ENCODE measurements at regions not wholly inside any gene's neighbourhood (a gene's known extent, or its start where the extent isn't known, plus 50 kb on each side); places are given as distances from the start of the nearest gene placed in this dataset.
"Not testable (repeated sequence)": the region's sequence is repeated elsewhere in the genome, so short reads cannot be mapped to it uniquely, and the experiment has no call there.

DNA sequence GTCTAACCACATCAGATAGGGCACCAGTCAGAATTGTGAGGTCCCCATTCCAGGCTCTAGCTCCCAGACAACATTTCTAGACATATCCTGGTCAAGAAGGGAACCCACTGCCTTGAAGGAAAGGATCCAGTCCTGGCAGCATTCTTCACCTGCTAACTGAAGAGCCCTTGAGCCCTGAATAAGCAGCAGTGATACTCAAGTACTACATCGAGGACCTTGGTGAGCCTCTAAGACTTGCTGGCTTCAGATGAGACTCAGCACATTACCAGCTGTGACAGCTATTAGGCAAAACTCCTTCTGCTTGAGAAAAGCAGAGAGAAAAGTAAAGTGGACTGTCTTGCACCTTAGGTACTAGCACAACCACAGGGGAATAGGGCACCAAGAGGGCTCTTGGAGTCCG lies 205.8 kb upstream of the F9 start:
- H3K9me3 ChIP-seq: peaks cover 0 to 11% (median 0%) of the 10 kb centered on the region in 11 donors
- 92 to 93% methylated on average over 2 of the region's 2 CpGs for WGBS, 2 donors
- no peak overlapping the region for H3K4me3 ChIP-seq
- intact Hi-C loops (cut with DNase I): no loop called here
- H3K36me3 ChIP-seq: no peaks in the 10 kb centered on the region
- no peak for ATAC-seq
- H3K27ac ChIP-seq: no peak overlapping the region
- TF ChIP-seq, protein P1, sequence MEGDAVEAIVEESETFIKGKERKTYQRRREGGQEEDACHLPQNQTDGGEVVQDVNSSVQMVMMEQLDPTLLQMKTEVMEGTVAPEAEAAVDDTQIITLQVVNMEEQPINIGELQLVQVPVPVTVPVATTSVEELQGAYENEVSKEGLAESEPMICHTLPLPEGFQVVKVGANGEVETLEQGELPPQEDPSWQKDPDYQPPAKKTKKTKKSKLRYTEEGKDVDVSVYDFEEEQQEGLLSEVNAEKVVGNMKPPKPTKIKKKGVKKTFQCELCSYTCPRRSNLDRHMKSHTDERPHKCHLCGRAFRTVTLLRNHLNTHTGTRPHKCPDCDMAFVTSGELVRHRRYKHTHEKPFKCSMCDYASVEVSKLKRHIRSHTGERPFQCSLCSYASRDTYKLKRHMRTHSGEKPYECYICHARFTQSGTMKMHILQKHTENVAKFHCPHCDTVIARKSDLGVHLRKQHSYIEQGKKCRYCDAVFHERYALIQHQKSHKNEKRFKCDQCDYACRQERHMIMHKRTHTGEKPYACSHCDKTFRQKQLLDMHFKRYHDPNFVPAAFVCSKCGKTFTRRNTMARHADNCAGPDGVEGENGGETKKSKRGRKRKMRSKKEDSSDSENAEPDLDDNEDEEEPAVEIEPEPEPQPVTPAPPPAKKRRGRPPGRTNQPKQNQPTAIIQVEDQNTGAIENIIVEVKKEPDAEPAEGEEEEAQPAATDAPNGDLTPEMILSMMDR (IDR thresholded peaks at IDR 0.05): no peak
- H3K4me1 ChIP-seq: no peaks in the 10 kb centered on the region
- peaks cover 0 to 3% (median 0%) of the 10 kb centered on the region in 7 donors for H3K27me3 ChIP-seq
- DNase-seq: no peak

DNA sequence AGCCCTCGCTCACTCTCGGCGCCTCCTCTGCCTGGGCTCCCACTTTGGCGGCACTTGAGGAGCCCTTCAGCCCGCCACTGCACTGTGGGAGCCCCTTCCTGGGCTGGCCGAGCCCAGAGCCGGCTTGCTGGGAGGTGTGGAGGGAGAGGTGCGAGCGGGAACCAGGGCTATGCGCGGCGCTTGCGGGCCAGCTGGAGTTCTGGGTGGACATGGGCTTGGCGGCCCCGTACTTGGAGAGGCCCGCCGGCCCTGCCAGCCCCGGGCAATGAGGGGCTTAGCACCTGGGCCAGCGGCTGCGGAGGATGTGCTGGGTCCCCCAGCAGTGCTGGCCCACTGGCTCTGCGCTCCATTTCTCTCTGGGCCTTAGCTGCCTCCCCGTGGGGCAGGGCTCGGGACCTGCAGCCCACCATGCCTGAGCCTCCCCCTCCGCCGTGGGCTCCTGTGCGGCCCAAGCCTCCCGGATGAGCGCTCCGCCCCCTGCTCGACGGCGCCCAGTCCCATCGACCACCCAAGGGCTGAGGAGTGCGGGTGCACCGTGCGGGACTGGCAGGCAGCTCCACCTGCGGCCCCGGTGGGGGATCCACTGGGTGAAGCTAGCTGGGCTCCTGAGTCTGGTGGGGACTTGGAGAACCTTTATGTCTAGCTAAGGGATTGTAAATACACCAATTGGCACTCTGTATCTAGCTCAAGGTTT lies 209.7 kb upstream of the F9 start:
- H3K27ac ChIP-seq; intact Hi-C loops (cut with DNase I); H3K27me3 ChIP-seq; DNase-seq; ATAC-seq; H3K36me3 ChIP-seq; H3K9me3 ChIP-seq; H3K4me1 ChIP-seq; H3K4me3 ChIP-seq: not testable (repeated sequence)
- WGBS, 2 donors: 96 to 99% methylated on average over 23 to 37 of the region's 38 CpGs

DNA sequence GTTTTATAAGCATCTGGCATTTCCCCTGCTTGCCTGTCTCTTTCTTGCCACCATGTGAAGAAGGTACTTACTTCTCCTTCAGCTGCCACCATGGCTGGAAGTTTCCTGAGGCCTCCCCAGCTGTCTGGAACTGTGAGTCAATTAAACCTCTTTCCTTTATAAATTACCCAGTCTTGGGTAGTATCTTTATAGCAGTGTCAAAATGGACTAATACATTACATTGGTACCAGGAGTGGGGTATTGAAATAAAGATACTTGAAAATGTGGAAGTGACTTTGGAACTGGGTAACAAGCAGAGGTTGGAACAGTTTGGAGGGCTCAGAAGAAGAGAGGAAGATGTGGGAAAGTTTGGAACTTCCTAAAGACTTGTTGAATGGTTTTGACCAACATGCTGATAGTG lies 223.9 kb upstream of the F9 start:
- H3K27ac ChIP-seq; H3K27me3 ChIP-seq; ATAC-seq; H3K36me3 ChIP-seq; DNase-seq; H3K4me1 ChIP-seq; intact Hi-C loops (cut with DNase I); H3K4me3 ChIP-seq: not testable (repeated sequence)
- H3K9me3 ChIP-seq: peaks cover 0 to 28% (median 0%) of the 10 kb centered on the region in 11 donors

DNA sequence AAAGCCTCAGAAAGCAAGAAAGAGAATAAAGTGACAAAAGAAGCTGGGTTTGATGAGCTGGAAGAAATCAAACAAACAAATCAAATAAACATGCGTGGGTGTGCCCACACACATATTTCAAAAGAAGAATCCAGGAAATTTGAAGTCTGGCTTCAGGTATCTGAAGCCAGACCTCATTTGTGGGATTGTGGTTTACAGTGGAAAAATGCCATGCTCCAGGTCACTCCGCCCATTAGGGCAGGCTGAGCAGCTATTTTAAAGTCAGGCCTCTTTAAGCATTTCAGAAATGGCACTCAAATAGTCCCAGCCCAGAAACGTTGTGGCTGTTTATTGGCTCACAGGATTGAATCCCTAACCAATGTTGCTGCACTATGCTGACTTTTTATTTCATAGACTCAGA lies 226.1 kb upstream of the F9 start:
- DNase-seq: no peak
- intact Hi-C loops (cut with DNase I): no loop called here
- Histone ChIP-seq H3K36me3 (no peaks in the 10 kb centered on the region), H3K4me1 (no peaks in the 10 kb centered on the region), H3K9me3 (peaks cover 0 to 28% (median 0%) of the 10 kb centered on the region in 11 donors), H3K27ac (no peak overlapping the region), H3K27me3 (no peaks in the 10 kb centered on the region), H3K4me3 (no peak overlapping the region)
- TF ChIP-seq, protein P1 (IDR thresholded peaks at IDR 0.05): no peak
- 36 to 74% methylated on average over 3 of the region's 3 CpGs for WGBS, 2 donors
- ATAC-seq: no peak

DNA sequence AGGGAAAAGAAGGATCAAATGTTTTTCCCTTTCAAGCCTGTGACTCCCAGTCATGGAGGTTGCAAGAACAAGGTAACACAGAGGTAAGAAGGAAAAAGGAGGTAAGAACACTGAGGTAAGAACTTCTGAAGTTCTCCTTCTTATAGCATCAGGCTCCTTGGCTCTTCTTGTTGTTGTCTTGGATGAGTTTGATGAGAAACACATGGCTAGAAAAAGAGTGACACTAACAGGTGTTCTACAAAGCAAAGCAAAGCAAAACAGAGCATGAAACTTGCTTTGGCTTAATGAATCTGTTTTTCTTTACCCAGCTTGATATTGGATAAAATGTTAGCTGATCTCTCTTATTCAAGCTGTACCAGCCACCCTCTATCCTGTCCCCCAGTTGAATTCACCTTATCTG lies 231.2 kb upstream of the F9 start:
- no peaks in the 10 kb centered on the region for H3K4me1 ChIP-seq
- peaks cover 0 to 17% (median 0%) of the 10 kb centered on the region in 7 donors for H3K27me3 ChIP-seq
- no peak overlapping the region for H3K27ac ChIP-seq
- no peaks in the 10 kb centered on the region for H3K9me3 ChIP-seq
- TF ChIP-seq, protein P1 (IDR thresholded peaks at IDR 0.05): no peak
- intact Hi-C loops (cut with DNase I): no loop called here
- ATAC-seq (no peak), DNase-seq (no peak)
- H3K4me3 ChIP-seq: no peak overlapping the region
- H3K36me3 ChIP-seq: no peaks in the 10 kb centered on the region

Data from heart right ventricle (tissue), 16 donors.